ENCODE measurements at regions not wholly inside any gene's neighbourhood (a gene's known extent, or its start where the extent isn't known, plus 50 kb on each side); places are given as distances from the start of the nearest gene placed in this dataset.

- no peak for DNase-seq (ENCODE audit: low spot score)
These were observed 283.2 kb upstream of the HSF2 start for GRCh38 chr6:122116119-122116834.

- no peak for DNase-seq (ENCODE audit: low spot score)
These were observed 282.4 kb upstream of the HSF2 start for GRCh38 chr6:122116835-122117627.

- no peak for DNase-seq (ENCODE audit: low spot score)
These were observed 280.4 kb upstream of the HSF2 start for GRCh38 chr6:122118945-122119506.

- no peak for DNase-seq (ENCODE audit: low spot score)
These were observed 277.2 kb upstream of the HSF2 start for GRCh38 chr6:122122202-122122601.

GRCh38 chr6:122122686-122123085, 276.8 kb upstream of the HSF2 start:
- DNase-seq (ENCODE audit: low spot score) = no peak

GRCh38 chr6:122124908-122125307, 274.5 kb upstream of the HSF2 start:
- no peak for DNase-seq (ENCODE audit: low spot score)

GRCh38 chr6:122126894-122127293, 272.6 kb upstream of the HSF2 start:
- no peak for DNase-seq (ENCODE audit: low spot score)

- no peak for DNase-seq (ENCODE audit: low spot score)
These were observed 271.0 kb upstream of the HSF2 start for GRCh38 chr6:122128445-122128844.

- no peak for DNase-seq (ENCODE audit: low spot score)
These were observed 270.0 kb upstream of the HSF2 start for GRCh38 chr6:122129313-122130025.

- no peak for DNase-seq (ENCODE audit: low spot score)
These were observed 269.5 kb upstream of the HSF2 start for GRCh38 chr6:122130026-122130348.

- no peak for DNase-seq (ENCODE audit: low spot score)
These were observed 268.9 kb upstream of the HSF2 start for GRCh38 chr6:122130518-122130917.

GRCh38 chr6:122136386-122136785, 263.1 kb upstream of the HSF2 start:
- DNase-seq (ENCODE audit: low spot score) = no peak

GRCh38 chr6:122140031-122140430, 259.4 kb upstream of the HSF2 start:
- no peak for DNase-seq (ENCODE audit: low spot score)

GRCh38 chr6:122141246-122141645, 258.2 kb upstream of the HSF2 start:
- no peak for DNase-seq (ENCODE audit: low spot score)

GRCh38 chr6:122143813-122144601, 255.4 kb upstream of the HSF2 start:
- DNase-seq (ENCODE audit: low spot score) = no peak

GRCh38 chr6:122145246-122145645, 254.2 kb upstream of the HSF2 start:
- no peak for DNase-seq (ENCODE audit: low spot score)

- DNase-seq (ENCODE audit: low spot score) = no peak
These were observed 253.7 kb upstream of the HSF2 start for GRCh38 chr6:122145741-122146240.

- no peak for DNase-seq (ENCODE audit: low spot score)
These were observed 252.2 kb upstream of the HSF2 start for GRCh38 chr6:122147291-122147690.

GRCh38 chr6:122151066-122151465, 248.4 kb upstream of the HSF2 start:
- no peak for DNase-seq (ENCODE audit: low spot score)

GRCh38 chr6:122151763-122152162, 247.7 kb upstream of the HSF2 start:
- DNase-seq (ENCODE audit: low spot score) = no peak

- no peak for DNase-seq (ENCODE audit: low spot score)
These were observed 245.9 kb upstream of the HSF2 start for GRCh38 chr6:122153557-122153956.
